H1 (cell line): ENCODE measurements at regions not wholly inside any gene's neighbourhood (a gene's known extent, or its start where the extent isn't known, plus 50 kb on each side); places are given as distances from the start of the nearest gene placed in this dataset.

Source experiments
- CEBPB ChIP-seq: IDR thresholded peaks from 2 replicates; pipeline ENCODE4 v1.6.1; 2012; ENCODE audit warnings: low read depth, low read length
- EGR1 ChIP-seq: IDR thresholded peaks from 2 replicates; pipeline ENCODE4 v1.6.1; 2011; ENCODE audit warnings: low read depth, low read length, borderline replicate concordance
- EZH2 ChIP-seq: fragments of 200-600 bp; sonication (generic); IDR thresholded peaks from 2 replicates; pipeline ENCODE4 v1.7.1; 2012; ENCODE audit warnings: low read depth, mild to moderate bottlenecking, moderate library complexity, low read length, inconsistent platforms; ENCODE audit not compliant: severe bottlenecking
- HDAC6 ChIP-seq: IDR thresholded peaks from one replicate; pipeline ENCODE4 v1.7.1; 2012; ENCODE audit warnings: low read depth, mild to moderate bottlenecking, inconsistent platforms, low read length, moderate library complexity
- JUND ChIP-seq: IDR thresholded peaks from 2 replicates; pipeline ENCODE4 v1.6.1; 2011; ENCODE audit warnings: mild to moderate bottlenecking, improper control_type of control experiment, low read length
- RBBP5 ChIP-seq: IDR thresholded peaks from 2 replicates; pipeline ENCODE4 v1.7.1; 2012; ENCODE audit warnings: low read depth, mild to moderate bottlenecking, inconsistent platforms, low read length, moderate library complexity, borderline replicate concordance
- RFX5 ChIP-seq: IDR thresholded peaks from 2 replicates; pipeline ENCODE4 v1.6.1; 2011; ENCODE audit warnings: low read depth, low read length, improper control_type of control experiment, borderline replicate concordance
- SUZ12 ChIP-seq: fragments of 200-600 bp; sonication (generic); IDR thresholded peaks from 2 replicates; pipeline ENCODE4 v1.6.1; 2012; ENCODE audit warnings: mild to moderate bottlenecking, inconsistent platforms, low read length, moderate library complexity, mixed read lengths
- YY1 ChIP-seq: IDR thresholded peaks from 2 replicates; pipeline ENCODE4 v1.6.1; 2011; ENCODE audit warnings: low read depth, mild to moderate bottlenecking, low read length
- TF ChIP-seq, protein P1 (sequence below), 3 experiments: IDR thresholded peaks; 1 replicate in 2 of 3; 2 replicates in 1 of 3; pipeline versions ENCODE4 v1.5.1 to v1.6.1; 2011; ENCODE audit warnings: low read length in 3 of 3, mild to moderate bottlenecking in 3 of 3, inconsistent platforms in 2 of 3, low read depth in 1 of 3, moderate library complexity in 1 of 3; ENCODE audit not compliant: insufficient read depth in 1 of 3; ENCODE audit errors: control extremely low read depth in 1 of 3
- TF ChIP-seq, protein P2 (sequence below): IDR thresholded peaks from 2 replicates; pipeline ENCODE4 v1.6.1; 2012; ENCODE audit warnings: inconsistent platforms

DNA sequence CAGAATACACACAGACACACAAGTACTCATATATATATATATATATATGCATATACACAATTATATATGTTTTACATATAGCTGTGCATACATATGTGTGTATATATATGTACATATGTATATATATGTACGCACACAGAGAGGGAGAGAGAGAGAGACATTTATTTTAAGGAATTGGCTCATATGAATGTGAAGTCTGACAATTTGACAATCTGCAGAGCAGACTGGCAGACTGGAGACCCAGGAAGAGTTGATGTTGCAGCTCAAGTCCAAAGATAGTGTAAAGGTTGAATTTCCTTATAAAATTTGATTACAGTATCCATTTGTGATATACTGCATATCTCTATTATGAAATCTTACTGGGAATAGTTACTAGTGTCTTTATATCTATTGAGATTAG, 1330.3 kb upstream of the CADM2 start:
- TF ChIP-seq, protein P1, sequence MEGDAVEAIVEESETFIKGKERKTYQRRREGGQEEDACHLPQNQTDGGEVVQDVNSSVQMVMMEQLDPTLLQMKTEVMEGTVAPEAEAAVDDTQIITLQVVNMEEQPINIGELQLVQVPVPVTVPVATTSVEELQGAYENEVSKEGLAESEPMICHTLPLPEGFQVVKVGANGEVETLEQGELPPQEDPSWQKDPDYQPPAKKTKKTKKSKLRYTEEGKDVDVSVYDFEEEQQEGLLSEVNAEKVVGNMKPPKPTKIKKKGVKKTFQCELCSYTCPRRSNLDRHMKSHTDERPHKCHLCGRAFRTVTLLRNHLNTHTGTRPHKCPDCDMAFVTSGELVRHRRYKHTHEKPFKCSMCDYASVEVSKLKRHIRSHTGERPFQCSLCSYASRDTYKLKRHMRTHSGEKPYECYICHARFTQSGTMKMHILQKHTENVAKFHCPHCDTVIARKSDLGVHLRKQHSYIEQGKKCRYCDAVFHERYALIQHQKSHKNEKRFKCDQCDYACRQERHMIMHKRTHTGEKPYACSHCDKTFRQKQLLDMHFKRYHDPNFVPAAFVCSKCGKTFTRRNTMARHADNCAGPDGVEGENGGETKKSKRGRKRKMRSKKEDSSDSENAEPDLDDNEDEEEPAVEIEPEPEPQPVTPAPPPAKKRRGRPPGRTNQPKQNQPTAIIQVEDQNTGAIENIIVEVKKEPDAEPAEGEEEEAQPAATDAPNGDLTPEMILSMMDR (IDR thresholded peaks at IDR 0.05; ENCODE audit: control extremely low read depth in 1 of 3, insufficient read depth in 1 of 3, low read depth in 1 of 3, low read length in 3 of 3) = no peak
- TF ChIP-seq YY1 = no peak
- no peak for TF ChIP-seq RBBP5
- TF ChIP-seq JUND = no peak
- TF ChIP-seq EZH2 = no peak
- TF ChIP-seq RFX5 = no peak
- no peak for TF ChIP-seq SUZ12
- no peak for TF ChIP-seq HDAC6
- TF ChIP-seq, protein P2, sequence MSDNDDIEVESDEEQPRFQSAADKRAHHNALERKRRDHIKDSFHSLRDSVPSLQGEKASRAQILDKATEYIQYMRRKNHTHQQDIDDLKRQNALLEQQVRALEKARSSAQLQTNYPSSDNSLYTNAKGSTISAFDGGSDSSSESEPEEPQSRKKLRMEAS = no peak
- no peak for TF ChIP-seq EGR1
- no peak for TF ChIP-seq CEBPB
